Stimulated activated CD4-positive, alpha-beta T cell treated with anti-CD3 and anti-CD28 coated beads, Interleukin-15, amount 100 ng/mL, for 1 hour (primary cell): ENCODE measurements at regions not wholly inside any gene's neighbourhood (a gene's known extent, or its start where the extent isn't known, plus 50 kb on each side); places are given as distances from the start of the nearest gene placed in this dataset.
"Not testable (repeated sequence)": the region's sequence is repeated elsewhere in the genome, so short reads cannot be mapped to it uniquely, and the experiment has no call there.

Experiments used
- DNase-seq, 2 donors: peaks; one replicate each; pipeline ENCODE4 v3.0.0-alpha.2; 2020; ENCODE audit warnings: low read depth in 1 of 2, low spot score in 1 of 2

DNA sequence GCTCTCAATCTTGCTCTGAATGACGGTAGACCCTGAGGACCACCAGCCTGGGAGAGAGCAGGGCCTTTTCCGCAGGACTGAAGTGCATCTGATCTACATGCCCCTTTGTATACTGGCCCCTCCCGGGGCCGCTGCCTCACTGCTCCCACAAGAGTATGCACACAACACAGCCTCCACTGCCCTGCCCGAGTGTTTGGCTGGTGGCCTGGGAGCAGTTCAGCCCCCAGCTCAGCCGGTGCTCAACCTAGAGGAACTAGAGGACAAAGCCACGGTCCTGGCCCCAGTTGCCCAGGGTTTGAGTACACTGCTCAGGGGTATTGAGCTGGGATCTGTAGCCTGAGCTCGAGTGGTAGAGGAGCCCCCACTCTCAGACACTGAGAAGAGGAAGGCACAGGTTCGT lies 118.9 kb upstream of the CAB39 start:
- no peak for DNase-seq

DNA sequence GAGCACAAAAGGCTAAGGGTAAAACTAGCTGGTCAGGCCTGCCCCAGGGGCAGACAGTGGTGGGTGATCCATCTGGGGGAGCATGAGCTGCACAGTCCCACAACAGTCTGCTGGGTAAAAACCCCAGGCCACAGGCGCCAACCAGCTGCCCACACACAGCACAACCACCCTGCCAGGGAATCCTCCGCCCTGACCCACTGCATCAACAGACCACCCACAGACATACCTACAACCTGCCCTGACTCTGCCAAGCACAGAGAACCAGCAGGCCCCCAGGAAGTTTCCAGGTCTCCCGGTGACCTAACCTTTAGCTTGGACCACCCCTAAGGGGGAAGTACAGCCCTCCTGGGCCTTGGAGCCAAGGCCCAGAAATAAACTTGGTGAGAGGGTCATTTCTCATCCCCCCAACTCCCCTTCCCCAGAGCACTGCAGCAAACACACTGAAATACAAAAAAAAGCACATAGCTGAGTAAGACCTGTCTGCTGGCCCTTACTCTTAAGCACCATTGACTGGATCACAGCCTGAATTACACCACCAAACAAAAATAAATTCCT lies 118.3 kb upstream of the CAB39 start:
- no peak for DNase-seq

DNA sequence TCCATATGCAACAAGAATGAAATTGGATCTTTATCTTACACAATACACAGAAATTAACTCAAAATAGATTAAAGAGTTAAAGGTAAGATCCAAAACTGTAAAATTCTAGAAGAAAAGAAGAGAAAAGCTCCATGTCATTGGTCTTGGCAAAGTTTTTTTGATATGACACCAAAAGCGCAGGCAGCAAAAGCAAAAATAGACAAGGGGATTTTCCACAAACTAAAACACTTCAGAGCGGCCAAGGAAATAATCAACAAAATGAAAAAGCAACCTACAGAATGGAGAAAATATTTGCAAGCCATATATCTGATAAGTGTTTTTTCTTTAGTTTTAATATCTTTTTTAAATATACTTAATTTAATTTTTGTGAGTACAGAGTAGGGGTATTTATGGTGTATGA lies 112.8 kb upstream of the CAB39 start:
- no peak for DNase-seq

DNA sequence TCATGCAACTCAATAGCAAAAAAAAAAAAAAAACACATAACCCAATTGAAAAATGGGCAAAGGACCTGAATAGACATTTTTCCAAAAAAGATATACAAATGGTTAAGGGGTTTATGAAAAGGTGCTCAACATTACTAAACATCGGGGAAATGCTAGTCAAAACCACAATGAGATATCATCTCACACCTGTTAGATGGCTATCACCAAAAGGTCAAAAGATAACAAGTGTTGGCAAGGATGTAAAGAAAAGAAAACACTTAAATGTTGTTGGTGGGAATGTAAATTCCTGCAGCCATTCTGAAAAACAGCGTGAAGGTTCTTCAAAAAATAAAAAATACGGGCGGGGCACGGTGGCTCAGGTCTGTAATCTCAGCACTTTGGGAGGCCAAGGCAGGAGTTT lies 112.4 kb upstream of the CAB39 start:
- DNase-seq = no peak

DNA sequence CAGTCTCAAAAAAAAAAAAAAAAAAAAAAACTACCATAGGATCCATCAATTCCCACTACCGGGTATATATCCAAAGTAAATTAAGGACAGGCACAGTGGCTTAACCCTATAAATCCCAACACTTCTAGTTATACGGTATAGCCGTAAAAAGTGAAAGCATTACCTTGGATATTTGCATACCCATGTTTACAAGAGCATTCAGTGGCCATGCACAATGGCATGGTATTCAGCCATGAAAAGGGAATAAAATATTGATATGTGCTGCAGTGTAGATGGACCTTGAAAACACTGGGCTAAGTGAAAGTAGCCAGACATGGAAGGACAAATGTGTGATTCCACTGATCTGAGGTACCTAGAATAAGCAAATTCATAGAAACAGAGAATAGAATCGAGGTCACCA lies 111.8 kb upstream of the CAB39 start:
- DNase-seq = no peak

DNA sequence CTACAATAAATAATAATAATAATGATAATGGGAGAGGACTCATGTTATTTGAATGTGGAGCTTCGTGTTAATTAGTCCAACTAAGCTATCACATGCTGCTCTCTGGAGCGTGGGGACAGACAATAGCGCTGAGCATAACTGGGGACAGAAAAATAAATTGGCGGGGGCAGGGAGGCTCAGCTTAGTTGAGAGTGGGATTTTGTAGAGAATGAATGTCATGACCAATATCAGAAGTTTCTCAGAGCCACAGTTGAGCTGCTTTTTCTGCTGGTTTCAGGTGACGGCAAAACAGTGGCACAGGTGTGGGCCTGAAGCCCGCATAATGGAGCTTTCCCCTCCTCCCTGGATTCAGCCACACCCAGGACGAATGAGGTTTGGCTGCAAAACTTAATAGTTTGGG lies 111.1 kb upstream of the CAB39 start:
- no peak for DNase-seq

DNA sequence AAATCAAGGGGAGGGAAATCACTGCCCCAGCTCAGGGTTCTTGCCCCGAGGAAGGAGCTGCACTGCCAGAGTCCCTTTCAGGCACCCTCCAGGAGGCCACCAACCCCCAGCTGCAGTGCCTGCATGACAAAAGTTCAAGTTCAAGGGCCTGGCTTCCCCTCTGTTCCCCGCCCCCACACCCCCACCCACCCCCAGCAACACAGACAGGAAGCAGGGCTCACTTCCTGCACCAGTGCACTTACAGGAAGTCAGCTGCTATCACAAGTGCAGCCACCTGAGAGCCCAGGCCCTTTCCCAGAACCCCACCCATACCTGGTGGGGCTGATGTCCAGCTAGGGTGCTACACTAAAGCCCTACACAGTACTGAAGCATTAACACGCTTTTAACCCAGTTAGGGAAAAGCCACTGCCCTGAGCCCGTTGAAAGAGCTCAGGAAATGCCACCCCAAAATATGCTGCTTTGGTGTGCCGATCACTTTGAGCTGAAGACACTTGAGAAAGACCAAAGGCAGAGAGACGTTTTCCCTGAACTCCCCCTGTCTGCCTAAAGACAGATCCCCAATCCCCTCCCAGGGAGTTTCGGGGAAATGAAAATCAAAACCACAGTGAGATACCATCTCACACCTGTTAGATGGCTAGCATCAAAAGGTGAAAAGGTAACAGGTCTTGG lies 109.9 kb upstream of the CAB39 start:
- DNase-seq = peak; percentile 30 to 32

DNA sequence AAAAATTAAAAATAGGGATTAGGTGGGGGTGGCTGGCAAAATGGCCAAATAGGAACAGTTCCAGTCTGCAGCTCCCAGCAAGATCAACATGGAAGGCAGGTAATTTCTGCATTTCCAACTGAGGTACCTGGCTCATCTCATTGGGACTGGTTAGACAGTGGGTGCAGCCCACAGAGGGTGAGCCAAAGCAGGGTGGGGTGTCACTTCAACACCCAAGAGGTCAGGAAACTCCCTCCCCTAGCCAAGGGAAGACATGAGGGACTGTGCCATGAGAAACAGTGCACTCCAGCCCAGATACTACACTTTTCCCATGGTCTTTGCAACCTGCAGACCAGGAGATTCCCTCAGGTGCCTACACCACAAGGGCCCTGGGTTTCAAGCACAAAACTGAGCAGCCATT lies 109.3 kb upstream of the CAB39 start:
- not testable (repeated sequence) for DNase-seq

DNA sequence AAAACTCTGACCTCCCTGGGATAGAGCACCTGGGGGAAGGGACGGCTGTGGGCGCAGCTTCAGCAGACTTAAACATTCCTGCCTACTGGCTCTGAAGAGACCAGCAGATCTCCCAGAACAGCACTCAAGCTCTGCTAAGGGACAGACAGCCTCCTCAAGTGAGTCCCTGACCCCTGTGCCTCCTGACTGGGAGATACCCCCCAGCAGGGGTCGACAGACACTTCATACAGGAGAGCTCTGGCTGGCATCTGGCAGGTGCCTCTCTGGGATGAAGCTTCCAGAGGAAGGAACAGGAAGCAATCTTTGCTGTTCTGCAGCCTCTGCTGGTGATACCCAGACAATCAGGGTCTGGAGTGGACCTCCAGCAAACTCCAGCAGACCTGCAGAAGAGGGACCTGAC lies 108.5 kb upstream of the CAB39 start:
- not testable (repeated sequence) for DNase-seq

DNA sequence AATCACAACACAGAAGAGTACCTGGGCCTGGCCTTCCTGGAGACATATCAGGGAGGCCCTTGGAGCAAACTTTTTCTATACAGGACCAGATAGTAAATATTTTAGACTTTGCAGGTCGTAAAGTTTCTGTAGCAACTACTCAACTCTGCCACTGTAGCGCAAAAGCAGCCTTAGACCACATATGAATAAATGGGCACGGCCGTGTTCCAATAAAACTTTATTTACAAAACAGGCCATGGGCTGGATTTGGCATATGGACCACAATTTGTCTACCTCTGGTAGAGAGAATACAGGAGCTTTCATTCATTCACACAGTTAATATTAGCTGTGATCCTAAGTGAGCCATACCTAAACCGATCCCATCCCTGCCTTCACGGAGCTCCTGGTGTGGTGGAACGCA lies 98.6 kb upstream of the CAB39 start:
- no peak for DNase-seq

DNA sequence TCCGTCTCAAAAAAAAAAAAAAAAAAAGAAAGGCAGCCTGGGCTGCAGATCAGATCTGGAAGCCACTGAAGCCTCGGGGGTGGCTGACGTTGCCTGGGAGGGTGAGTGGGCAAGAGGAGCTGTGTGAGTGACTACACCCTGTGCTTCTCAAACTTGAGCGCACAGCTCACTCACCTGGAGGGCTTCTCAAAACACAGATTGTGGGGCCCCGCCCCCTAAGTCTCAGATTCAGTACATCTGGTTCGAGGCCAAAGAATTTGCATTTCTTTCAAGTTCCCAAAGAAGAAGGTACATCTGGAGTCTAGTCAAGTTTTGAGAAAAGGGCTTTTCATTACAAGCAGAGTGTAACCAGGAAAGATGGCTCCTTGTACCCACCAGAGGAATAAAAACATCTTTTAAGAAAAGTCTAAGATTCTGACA lies 97.7 kb upstream of the CAB39 start:
- DNase-seq = peak in 1 of 2 donors; percentile 45

DNA sequence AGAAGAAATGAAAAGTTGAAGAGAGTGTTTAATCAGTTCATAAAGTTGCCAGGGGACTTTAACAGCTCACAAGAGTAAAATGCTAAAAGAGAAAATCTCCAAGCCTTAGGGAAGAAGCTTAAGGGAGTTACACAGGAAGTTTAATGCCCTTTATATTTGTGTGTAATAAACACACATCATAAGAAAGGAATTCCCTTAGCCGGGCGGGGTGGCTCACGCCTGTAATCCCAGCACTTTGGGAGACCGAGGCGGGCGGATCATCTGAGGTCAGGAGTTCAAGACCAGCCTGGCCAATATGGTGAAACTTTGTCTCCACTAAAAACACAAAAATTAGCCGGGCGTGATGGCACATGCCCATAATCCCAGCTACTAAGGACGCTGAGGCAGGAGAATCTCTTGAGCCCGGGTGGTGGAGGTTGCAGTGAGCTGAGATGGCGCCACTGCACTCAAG lies 95.4 kb upstream of the CAB39 start:
- DNase-seq = not testable (repeated sequence)

DNA sequence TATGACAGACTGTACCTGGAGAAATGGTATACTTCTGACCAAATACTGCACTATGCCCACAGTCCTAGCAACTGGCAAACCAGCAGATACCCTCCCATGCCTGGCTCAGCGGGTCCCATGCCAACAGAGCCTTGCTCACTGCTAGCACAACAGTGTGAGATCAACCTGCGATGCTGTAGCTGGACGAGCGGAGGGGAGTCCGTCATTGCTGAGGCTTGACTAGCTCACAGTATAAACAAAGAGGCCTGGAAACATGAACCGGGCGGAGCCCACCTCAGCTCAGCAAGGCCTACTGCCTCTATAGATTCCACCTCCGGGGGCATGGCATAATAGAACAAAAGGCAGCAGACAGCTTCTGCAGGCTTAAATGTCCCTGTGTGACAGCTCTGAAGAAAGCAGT lies 93.2 kb upstream of the CAB39 start:
- DNase-seq = no peak

DNA sequence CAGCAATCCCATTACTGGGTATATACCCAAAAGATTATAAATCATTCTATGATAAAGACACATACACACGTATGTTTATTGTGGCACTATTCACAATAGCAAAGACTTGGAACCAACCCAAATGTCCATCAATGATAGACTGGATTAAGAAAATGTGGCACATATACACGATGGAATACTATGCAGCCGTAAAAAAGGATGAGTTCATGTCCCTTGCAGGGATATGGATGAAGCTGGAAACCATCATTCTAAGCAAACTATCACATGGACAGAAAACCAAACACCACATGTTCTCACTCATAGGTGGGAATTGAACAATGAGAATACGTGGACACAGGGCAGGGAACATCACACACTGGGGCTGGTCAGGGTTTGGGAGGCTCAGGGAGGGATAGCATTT lies 87.4 kb upstream of the CAB39 start:
- not testable (repeated sequence) for DNase-seq

DNA sequence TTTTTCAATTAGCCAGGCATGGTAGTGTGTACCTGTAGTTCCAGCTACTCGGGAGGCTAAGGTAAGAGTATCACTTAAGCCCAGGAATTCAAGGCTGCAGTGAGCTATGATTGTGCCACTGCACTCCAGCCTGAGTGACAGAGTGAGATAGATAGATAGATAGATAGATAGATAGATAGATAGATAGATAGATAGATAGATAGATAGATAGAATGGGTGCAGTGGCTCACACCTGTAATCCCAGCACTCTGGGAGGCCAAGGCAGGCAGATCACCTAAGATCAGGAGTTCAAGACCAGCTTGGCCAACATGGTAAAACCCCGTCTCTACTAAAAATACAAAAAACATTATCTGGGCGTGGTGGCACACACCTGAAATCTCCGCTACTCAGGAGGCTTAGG lies 85.6 kb upstream of the CAB39 start:
- not testable (repeated sequence) for DNase-seq

DNA sequence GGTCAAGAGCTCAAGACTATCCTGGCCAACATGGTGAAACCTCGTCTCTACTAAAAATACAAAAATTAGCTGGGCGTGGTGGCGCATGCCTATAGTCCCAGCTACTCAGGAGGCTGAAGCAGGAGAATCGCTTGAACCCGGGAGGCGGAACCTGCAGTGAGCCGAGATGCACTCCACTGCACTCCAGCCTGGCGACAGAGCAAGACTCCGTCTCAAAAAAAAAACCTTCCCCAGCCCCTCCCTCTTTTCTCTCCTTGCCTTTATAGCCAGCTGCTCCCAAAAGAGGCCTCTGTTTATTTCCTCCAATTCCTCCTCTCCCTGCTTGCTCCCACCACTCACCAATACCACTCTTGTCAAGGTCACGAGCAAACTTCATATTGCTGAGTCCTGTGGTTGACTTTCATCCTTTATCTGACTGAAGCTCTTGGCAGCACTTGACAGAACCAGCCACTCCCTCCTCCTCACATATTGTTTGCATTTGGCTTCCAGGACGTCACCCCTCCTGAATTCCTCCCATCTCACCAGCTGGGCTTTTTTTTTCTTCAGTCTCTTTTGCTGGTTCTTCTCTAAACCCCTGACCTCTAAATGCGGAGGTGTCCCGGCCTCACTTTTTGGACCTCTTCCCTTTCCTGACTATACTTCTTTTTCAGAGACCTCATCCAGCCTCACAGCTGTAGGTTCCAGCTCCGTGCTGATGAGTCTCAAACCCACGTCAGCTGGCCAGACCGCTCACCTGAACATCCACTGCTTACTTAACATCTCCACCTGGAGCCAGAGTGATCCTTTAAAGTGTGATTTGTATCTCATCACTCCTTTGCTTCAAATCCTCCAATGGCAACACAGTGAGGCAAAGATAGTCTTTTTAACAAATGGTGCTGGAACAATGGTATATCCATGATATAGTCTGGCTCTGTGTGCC lies 84.6 kb upstream of the CAB39 start:
- no peak for DNase-seq

DNA sequence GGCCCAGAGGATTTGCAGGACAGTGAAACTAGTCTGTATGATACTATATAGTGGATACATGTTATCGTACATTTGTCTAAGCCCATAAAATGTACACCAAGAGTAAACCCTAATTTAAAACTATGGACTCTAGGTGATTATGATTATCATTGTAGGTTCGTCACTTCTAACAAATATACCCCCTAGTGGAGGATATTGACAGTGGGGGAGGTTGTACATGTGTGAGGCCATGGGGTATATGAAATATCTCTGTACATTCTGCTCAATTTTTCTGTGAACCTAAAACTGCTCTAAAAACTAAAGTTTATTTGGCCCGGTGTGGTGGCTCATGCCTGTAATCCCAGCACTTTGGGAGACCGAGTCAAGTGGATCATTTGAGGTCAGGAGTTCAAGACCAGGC lies 81.2 kb upstream of the CAB39 start:
- DNase-seq = no peak

DNA sequence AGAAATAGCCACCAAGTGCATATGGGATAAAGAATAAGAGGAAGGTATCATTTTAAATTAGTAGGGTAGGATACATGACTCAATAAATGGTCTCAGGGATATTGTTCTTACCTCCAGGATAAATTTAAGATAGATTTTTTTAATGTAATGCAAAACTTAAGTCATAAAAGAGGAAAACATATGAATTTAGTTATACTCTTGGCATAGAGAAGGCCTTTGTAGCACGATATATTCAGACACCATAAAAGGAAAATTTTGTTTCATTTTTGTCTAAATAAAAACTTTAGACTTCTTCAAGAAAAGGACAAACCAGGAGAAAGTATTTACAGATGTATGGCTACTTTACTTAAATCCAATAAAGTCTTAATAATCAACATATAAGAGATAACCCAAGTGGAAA lies 78.5 kb upstream of the CAB39 start:
- no peak for DNase-seq

DNA sequence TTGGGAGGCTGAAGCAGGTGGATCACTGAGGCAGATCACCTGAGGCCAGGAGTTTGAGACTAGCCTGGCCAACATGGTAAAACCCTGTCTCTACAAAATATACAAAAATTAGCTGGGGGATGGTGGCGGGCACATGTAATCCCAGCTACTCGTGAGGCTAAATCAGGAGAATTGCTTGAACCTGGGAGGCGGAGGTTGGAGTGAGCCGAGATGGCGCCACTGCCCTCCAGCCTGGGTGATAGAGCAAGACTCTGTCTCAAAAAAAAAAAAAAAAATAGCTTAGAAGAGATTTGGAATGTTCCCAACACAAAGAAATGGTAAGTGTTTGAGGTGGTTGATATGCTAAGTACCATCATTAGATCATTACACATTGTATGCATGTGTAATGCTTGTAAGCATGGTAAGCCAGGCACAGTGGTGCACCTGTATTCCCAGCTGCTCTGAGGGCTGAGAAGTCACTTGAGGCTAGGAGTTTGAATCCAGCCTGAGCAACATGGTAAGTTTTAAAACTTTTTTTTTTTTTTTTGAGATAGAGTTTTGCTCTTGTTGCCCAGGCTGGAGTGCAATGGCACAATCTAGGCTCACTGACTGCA lies 77.8 kb upstream of the CAB39 start:
- DNase-seq = not testable (repeated sequence)

DNA sequence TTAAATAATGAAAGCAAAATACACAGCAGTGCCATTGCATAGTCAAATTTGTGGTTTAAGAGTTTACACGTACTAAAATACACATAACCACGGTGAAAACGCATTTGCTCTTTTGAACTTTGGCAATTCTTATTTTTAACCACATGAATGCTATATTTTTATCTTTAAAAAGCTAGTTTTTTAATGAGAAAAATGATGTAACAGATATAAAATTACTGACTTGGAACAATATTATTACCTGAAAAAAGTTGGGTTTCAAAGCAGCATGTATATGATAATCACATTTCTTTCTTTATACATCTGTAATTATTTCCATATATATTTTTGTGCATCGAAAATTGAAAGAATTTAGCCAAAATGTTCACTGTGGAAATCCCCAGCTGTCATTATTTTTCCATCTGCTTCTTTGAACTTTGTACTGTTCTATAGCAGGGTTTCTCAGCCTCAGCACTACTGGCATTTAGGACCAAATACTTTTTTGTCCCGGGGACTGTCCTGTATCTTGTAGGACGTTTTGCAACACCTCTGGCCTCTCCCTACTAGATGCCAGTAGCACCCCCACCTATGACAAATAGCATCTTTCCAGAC lies 75.9 kb upstream of the CAB39 start:
- no peak for DNase-seq

DNA sequence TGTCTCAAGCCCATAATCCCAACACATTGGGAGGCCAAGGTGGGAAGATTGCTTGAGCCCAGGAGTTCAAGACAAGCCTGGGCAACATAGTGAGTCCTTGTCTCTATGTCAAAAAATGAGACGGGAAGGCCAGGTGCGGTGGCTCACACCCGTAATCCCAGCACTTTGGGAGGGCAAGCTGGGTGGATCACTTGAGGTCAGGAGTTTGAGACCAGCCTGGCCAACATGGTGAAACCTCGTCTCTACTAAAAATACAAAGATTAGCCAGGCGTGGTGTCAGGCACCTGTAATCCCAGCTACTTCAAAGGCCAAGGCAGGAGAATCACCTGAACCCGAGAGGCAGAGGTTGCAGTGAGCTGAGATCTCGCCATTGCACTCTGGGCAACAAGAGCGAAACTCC lies 75.2 kb upstream of the CAB39 start:
- not testable (repeated sequence) for DNase-seq
